RPMI8226 (cell line): ENCODE measurements at regions not wholly inside any gene's neighbourhood (a gene's known extent, or its start where the extent isn't known, plus 50 kb on each side); places are given as distances from the start of the nearest gene placed in this dataset.
"Not testable (repeated sequence)": the region's sequence is repeated elsewhere in the genome, so short reads cannot be mapped to it uniquely, and the experiment has no call there.

Source experiments
- DNase-seq: peaks from one replicate; pipeline ENCODE4 v3.0.0-alpha.2; 2015

DNA sequence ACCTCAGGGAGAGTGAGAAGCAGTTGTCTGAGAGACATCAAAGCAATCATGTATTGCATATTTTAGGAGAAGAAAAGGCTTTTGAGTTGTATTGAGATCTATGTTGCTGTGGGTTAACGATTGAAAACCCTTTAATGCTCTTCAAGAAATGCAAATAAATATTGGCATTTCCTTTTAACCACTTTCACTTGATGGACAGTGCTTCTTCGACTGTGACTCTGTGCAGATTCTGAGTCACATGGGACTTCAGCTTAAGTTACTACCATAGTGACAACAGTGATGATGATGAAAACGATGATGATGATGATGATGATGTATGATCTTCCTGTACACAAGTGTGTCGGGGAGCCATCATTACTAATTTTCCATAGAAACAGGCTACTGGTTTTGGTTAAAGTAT lies 181.8 kb downstream of the AKAIN1 start:
- DNase-seq: no peak

DNA sequence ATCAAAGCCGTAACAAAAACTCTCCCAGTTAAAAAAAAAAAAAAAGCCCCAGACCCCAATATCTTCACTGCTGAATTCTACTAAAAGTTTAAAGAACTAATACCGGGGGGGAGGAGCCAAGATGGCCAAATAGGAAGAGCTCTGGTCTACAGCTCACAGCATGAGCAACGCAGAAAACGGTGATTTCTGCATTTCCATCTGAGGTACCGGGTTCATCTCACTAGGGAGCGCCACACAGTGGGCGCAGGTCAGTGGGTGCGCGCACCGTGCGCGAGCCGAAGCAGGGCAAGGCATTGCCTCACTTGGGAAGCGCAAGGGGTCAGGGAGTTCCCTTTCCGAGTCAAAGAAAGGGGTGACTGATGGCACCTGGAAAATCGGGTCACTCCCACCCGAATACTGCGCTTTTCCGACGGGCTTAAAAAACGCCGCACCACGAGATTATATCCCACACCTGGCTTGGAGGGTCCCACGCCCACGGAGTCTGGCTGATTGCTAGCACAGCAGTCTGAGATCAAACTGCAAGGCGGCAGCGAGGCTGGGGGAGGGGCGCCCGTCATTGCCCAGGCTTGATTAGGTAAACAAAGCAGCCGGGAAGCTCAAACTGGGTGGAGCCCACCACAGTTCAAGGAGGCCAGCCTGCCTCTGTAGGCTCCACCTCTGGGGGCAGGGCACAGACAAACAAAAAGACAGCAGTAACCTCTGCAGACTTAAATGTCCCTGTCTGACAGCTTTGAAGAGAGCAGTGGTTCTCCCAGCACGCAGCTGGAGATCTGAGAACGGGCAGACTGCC lies 192.8 kb downstream of the AKAIN1 start:
- DNase-seq: not testable (repeated sequence)

DNA sequence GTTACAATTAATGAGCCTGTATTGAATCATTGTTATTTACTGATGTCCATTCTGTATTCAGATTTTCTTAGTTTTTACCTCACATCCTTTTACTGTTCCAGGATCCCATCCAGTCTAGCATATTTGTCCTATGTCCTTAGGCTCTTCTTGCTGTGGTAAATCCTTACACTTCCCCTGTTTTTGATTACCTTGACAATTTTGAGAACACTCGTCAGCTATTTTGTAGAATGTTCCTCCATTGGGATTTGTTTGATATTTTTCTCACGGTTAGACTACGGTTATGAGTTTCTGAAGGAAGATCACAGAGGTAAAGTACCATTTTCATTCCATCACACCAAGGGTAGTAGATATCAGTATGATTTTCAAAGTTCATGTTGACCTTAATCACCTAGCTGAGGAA lies 202.3 kb downstream of the AKAIN1 start:
- no peak for DNase-seq

DNA sequence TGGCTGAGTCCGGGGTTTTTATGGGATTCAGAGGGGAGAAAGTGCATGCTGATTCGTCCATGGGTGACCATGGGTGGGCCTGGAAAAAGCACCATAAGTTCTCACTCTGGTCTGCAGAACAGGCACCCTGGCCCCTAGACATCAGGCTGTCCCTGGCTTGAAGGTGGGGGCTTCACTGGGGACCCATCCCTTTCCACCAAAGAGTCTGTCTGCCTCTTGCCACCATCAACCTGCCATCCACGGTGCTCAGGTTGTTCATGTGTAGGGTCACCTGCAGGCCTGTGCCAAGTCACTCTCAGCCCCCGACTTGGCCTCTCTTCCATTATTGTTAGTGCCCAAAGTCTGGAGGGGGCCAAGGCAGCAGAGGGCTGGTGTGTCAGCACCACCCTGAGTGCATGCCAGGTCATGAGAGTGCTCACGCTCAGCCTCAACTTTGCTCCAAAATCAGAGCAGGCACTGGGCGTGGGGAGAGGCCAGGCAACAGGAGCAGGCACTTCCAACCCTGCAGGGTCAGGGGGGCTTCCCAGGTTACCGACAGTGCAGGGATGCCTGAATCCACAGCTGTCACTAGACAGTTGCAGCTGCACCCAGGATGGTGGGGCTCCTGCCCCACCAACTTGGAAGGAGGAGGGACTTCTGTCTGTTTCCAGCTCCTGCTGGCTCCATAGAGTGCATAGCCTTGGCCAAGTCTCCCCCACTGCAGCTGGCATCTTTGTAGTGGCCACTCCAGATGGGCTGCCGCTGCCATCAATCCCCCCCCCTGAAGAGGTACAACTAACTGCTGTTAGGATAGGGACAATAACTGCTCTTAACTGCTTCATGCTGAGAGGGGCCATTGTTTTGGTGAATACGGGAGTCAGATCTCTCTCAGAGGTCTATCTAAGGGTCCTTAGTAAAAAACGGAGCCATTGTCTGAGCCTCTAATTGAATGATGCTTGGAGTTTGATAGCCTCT lies 209.3 kb downstream of the AKAIN1 start:
- no peak for DNase-seq

DNA sequence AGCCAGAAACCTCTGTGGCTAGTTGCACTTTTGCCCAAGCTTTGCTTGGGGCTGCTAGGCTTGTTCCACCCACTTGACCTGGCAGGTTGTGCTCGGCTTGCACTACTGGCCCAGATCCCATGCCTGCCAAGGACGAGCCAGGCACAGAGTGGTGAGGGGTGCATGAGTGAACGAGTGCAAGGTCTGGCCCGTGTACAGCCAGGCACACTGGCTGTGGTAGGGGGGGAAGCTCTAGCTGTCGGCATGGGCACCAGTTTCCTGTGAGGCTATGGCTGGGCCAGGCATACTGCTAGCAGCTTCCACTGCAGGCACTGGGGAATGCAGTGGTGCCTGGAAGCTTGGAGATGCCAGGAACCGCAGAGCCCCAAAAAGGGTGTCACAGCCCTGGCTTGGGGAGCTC lies 210.4 kb downstream of the AKAIN1 start:
- DNase-seq: no peak

DNA sequence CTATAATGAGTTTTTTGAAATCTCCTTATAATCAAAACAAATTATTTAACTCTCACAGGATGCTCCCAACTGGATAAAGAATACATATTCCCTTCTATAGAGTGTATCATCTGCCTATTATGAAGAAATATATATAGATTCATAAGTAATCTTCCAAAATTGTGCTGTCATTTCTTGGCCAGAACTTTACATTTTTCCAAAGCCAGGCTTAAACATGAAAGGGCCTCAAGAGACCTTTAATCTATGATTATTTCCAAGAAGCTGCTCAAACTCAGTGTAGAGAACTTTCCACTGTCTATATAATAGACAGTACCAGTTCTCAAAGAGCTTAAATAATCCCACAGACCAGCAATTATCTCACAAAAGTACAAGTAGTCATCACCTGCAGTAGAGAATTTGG lies 211.0 kb downstream of the AKAIN1 start:
- DNase-seq: no peak

DNA sequence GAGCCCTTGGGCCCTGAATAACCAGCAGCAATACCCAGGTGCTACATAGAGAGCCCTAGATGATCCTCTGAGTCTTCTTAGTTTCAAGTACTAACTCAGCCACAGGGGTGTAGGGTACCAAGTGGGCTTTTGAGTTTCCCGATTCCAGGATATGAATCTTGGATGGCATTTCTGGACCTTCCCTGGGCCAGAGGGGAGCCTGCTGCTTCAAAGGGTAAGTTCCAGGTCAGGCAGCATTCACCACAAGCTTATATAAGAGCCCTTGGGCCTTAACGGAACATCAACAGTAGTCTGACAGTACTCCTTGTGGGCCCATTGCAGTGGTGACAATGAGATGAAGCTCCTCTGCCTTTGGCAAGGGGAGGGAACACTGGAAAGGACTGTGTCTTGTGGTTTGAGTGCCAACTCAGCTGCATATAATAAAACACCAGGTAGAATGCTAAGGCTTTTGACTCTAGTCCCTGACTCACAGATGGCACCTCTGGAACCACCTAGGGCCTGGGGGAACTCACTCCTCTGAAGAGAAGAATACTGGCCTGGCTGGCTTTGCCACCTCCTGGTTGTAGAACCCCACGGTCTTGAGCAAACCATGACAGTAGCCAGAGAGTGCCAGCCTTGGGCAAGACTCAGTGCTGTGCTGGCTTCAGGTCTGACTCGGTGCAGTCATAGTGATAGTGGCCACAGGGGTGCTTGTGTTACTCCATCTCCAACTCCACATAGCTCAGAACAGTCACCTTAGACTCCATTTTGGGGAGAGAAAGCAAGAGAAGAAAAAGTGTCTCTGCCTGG lies 235.7 kb downstream of the AKAIN1 start:
- no peak for DNase-seq

DNA sequence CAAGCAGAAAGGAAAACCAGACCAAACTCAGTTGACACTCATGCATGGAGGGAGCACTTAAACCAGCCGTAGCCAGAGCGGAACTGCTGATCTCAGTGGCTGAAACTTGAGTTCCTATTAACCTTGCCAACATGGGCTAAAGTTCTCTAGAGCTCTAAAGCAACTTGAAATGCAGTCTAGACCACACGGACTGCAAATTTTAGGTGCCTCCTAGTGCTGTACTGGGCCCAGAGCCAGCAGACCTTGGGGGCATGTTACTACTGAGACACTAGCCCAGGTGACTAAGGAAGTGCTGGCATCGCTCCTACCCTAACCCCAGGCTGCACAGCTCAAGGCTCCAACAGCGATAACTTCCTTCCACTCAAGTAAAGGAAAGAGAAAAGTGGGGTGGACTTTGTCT lies 236.5 kb downstream of the AKAIN1 start:
- DNase-seq: no peak

DNA sequence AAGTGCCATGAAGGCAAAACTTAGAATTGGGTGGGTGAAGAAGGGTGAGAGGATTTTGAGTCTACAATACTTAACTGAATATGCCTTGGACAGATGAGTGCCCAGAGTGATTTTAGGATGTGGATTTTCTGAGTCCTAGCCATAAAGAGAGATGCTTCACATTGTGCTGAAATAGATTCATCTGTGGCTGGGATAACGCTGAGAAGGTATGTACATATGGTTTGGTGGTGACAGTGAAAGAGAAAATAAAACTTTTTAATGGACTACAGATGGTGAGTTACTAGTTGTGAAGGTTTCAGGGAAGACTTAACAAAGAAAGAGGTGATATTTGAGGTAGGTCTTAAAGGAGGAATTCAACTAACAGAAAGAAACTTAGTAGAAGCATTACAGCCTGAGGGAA lies 265.8 kb downstream of the AKAIN1 start:
- DNase-seq: no peak

DNA sequence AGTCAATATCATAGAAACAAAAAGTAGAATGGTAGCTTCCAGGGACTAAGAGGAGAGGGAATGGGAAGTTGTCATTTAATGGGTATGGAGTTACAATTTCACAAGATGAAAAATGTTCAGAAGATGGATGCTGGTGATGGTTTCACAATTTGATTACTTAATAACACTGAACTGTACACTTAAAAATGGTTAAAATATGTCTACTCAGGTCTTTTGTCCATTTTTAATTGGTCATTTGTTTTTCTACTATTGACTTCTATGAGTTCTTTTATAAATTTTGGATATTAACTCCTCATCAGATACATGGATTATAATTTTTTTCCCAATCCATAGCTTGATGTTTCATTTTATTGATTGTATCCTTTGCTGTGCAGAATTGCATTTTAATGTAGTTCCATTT lies 275.5 kb downstream of the AKAIN1 start:
- DNase-seq: no peak

DNA sequence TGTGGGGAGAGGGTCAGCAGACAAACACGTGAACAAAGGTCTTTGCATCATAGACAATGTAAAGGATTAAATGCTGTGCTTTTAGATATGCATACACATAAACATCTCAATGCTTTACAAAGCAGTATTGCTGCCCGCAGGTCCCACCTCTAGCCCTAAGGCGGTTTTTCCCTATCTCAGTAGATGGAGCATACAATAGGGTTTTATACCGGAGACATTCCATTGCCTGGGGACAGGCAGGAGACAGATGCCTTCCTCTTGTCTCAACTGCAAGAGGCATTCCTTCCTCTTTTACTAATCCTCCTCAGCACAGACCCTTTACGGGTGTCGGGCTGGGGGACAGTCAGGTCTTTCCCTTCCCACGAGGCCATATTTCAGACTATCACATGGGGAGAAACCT lies 279.5 kb downstream of the AKAIN1 start:
- not testable (repeated sequence) for DNase-seq

DNA sequence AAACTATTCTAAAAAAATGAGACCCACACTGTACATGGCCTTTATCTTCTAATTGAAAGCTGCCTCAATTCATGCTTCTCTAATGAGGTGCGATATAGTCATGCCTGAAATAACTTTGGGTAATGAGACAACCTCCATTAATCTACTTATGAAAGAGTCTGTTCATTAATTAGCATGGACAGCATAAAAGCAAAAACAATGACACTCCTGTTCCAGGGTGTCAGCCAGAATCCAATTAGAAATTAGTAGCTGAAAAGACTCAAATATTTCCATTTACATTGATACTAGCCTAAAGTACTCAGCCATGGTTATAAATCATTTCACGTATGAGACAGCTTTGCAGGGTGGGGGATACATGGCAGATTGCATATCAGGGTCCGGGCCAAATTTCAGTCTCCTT lies 288.7 kb downstream of the AKAIN1 start:
- DNase-seq: no peak

DNA sequence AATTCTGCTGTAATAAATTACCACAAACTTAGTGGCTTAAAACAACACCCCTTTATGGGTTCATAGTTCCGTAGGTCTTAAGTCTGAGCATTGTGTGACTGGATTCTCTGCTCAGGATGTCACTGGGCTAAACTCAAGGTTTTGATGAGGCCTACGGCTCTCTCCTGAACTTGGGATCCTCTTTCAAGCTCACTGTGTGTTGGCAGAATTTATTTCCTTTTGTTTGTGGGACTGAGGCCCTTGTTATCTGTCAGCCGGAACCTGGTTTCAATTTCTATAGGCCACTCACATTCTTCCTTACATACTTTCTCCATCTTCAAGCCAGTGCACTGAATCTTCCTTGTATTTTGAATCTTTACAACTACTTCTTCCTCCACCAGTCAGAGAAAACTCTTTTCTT lies 290.2 kb downstream of the AKAIN1 start:
- DNase-seq: no peak

DNA sequence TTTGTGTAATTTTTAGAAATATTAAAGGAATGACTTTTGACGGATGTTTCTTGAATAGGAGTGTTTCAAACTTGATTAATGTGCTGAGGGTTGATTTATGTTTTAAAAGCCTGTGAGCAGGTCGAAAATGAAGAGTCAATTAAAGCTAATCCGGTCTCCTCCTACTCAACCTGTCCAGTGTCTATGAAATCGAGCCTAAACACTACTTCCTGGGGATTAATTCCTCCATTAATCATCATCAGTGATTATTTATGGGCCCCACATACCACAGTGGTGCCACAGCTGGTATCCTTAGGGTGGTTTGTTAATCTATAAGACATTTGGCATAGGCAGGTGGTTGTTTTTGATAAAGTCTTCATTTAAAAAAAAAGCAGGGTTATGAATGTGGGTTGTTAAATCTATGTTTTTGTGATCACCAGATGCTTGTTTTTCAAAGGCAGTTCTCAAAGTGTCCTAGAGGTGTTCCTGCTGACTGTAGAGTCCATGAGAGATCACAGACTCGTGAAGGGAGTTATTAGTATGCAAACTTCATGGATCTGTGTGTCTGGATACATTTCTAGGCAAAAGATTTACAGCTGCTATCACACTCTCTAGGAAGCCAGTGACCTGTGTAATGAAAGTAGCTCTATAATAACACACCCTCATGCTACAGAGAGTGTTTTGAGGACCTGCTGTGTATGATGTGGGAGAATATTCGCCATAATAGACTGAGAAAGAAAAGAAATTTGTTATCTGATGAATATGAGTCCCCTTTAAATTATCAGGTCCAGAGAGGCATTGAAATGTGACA lies 308.6 kb downstream of the AKAIN1 start:
- DNase-seq: no peak

DNA sequence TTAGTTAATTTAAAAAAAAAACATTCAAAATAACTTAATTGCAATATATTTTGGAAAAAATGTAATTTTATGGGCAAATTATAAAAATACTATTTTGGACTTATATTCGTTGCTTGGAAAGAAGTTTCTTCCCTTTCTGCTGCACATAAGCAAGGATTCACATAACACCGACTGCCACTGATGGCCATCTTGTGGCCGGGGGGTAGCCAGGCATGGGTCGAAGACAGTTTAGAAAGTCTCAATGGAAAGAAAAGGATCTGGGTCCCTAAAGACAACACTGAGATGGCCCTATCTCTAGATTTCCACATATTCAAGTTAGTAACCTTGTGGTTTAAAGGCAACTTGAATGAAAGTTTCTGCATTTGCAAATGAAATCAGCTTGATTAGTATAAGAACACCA lies 318.6 kb downstream of the AKAIN1 start:
- no peak for DNase-seq

DNA sequence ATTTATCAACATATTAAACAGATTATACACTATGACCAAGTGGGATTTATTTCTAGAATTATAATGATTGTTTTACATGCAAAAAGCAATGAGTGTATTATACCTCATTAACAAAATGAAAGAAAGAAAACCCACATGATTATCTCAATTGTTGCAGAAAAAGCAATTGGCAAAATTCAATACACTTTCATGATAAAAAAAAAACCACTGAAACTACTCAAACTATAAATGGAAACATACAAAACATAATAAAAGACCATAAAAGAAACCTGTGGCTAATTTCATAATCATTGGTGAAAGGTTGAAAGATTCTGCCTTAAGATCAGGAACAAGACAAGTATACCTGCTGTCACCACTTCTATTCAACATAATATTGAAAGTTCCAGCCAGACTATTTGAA lies 325.9 kb downstream of the AKAIN1 start:
- no peak for DNase-seq

DNA sequence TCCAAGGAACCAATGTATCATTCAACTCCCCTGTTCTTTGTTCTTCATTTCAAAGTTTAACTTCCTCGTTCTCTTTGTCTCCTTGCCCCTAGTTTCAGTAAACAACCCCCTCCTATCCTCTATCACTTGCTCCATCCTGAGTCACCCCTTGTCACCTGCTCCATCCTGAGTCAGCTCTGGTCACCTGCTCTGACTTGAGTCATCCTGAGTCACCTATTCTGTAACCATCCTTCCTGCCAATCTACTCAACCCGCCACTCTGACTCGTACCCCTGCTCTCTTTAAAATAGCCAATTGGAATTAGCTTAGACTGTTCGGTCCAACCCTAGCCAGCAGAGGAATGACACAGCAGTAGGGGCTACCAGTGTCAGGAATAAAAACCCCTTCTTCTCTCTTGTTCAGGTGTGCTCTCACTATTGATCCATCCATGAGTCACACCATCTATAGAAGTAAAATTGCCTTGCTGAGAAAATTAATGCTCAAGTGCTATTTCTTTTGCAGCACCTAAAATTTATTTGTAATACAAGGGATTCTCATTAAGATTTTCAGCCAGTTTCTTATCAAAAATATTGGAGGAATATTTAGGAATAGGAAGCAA lies 326.8 kb downstream of the AKAIN1 start:
- DNase-seq: no peak

DNA sequence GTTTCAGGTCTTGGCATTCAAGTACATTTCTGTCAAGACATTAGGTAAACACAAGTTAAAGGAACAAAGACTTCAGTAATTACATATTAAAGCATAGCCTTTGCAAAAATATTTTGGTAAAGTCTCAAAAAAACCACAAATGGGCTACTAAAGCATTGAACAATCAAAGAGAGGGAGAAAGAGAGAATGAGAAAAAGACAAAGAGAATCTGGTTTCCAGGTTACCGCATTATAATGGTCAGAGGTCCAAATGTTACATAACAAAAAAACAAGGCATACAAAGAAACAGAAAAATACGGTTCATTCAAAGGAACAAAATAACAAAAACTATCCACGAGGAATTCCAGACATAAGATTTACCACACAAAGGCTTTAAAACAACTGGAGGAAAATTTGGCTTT lies 327.9 kb downstream of the AKAIN1 start:
- DNase-seq: no peak

DNA sequence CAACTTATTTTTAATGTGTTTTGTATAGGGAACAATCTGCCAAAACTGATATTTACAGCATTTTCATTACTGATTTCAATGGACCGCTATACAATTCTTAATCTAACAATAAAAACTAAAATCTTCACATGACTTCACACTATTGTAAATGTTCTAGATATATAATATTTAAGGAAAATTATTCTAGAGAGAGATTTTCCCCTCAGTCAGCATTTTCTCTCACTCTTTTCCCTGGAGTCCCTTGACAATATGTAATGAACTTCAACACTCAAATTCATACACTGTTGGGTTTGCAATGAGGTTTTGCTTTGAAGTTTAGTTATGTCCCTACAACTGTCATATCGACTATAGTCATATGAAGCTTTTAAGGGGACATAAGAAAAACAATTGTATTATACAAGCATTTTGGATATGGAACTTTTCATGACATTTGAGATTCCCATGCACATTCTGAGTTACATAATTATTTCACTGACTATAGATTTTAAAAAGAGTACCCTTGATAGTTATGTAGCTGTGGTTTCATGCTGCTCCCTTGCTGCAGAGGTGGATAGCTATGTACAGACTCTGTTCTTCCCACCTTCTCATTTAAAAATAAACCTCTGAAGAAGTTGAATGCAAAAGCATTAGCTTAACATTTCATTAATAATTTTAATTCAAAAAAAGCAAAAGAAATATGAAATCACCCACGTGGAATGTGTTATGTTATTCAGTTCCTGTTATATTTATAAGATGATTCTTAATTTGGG lies 338.5 kb downstream of the AKAIN1 start:
- no peak for DNase-seq

DNA sequence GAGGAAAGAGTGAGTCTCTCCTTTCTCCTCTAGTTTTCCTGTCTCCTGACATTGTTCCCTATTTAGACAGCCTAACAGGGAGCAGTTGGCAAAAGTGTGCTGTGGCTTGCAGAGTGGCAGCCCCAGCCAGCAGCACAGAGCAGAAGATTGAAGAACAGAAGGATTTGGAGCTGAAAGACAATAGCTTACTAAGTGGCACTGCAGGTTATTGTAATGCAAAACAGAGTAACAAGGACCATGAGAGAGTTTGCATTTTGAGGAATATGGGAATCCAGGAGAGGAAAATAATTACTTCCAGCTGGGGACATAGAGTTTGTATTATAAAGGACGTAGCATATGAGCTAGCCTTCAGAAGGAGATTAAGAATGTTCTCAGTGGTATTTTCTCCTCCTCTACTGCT lies 342.4 kb downstream of the AKAIN1 start:
- no peak for DNase-seq

DNA sequence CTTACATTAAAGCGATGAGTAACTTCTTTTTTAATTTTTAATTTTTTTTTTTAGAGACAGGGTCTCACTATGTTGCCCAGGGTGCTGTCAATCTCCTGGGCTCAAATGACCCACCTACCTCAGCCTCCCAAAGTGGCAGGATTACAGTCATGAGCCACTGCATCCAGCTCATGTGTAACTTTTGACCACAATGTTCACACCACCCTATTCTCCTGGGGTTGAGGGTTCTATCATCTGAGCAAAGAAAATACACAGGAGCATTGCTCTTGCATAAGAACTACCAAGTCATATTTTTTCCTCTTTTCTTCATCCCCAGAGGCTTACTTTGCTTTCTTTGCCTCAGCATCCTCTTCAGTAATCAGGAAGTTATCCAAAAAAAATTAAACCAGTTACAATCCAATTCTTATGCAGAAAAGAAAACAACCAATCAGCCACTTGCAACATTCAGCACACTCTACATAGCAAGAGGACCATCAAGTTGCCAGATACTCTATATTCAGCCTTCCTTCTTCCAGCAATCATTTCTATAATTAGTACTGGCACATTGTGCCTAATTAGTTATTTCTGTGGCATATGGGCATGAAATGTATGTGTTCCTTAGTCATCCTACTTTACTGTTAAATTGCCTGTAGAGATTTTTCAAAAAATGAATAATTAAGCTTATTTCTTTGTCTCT lies 345.6 kb downstream of the AKAIN1 start:
- no peak for DNase-seq
